Sigmoid colon (tissue), 4 donors: ENCODE measurements at regions not wholly inside any gene's neighbourhood (a gene's known extent, or its start where the extent isn't known, plus 50 kb on each side); places are given as distances from the start of the nearest gene placed in this dataset.

ENCODE experiments used
- EP300 ChIP-seq, 4 donors: sonication (generic); formaldehyde crosslinking; IDR thresholded peaks; one replicate each; pipeline ENCODE4 v1.6.1; 2017; ENCODE audit warnings: antibody characterized with exemption in 4 of 4
- TF ChIP-seq, protein P1 (sequence below), 4 experiments: fragments of 450-650 bp in 3 of 4; fragments of 200-600 bp in 1 of 4; IDR thresholded peaks; one replicate each; pipeline ENCODE4 v1.5.1; 2016 to 2019; ENCODE audit warnings: antibody characterized with exemption in 4 of 4, mild to moderate bottlenecking in 3 of 4, moderate library complexity in 2 of 4

DNA sequence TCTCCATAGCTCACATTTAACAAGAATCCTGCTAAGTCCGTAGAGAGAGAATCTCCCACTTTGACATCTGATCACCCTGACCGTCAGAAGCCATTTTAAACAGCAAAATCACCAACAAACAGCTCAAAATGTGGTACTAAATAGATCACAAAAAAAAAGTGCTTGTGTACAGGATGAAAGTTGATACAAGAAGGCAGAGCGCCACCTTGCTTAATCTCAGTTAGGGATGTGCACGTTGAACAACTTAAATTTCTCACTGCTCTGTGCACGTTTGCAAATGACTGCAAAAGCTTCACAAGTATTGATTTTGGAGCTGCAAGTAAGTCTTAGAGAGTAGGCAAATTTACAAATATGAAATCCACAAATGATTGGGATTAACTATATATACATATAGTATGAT, 63.1 kb upstream of the NREP start:
- TF ChIP-seq, protein P1, sequence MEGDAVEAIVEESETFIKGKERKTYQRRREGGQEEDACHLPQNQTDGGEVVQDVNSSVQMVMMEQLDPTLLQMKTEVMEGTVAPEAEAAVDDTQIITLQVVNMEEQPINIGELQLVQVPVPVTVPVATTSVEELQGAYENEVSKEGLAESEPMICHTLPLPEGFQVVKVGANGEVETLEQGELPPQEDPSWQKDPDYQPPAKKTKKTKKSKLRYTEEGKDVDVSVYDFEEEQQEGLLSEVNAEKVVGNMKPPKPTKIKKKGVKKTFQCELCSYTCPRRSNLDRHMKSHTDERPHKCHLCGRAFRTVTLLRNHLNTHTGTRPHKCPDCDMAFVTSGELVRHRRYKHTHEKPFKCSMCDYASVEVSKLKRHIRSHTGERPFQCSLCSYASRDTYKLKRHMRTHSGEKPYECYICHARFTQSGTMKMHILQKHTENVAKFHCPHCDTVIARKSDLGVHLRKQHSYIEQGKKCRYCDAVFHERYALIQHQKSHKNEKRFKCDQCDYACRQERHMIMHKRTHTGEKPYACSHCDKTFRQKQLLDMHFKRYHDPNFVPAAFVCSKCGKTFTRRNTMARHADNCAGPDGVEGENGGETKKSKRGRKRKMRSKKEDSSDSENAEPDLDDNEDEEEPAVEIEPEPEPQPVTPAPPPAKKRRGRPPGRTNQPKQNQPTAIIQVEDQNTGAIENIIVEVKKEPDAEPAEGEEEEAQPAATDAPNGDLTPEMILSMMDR (IDR thresholded peaks at IDR 0.05), result no peak
- TF ChIP-seq EP300 (IDR thresholded peaks at IDR 0.05), result no peak
